SK-N-SH (cell line): ENCODE measurements at regions not wholly inside any gene's neighbourhood (a gene's known extent, or its start where the extent isn't known, plus 50 kb on each side); places are given as distances from the start of the nearest gene placed in this dataset.

Experiments
- CTCF ChIA-PET: fragments of 300-600, 350-600 bp; formaldehyde crosslinking; extraction: SDS; loops from one replicate; lab custom pipeline; 2021; lab: Yijun Ruan, JAX
- POLR2A ChIA-PET: fragments of 350-600 bp; sonication (Branson Sonifier 250); formaldehyde crosslinking; extraction: SDS; loops from one replicate; lab custom pipeline; 2020; ENCODE audit warnings: antibody characterized with exemption, inconsistent platforms; lab: Yijun Ruan, JAX
- DNase-seq: peaks from one replicate; pipeline ENCODE4 v3.0.0; 2012
- H2AFZ ChIP-seq: fragments of 200-600 bp; sonication (generic); 2 replicates; pipeline ENCODE4 v1.8.1; 2016; ENCODE audit warnings: antibody characterized with exemption, mild to moderate bottlenecking, low read depth
- H3F3A ChIP-seq: fragments of 200-600 bp; sonication (generic); replicated peaks from 2 replicates; pipeline ENCODE3; 2016; ENCODE audit warnings: antibody characterized with exemption, mild to moderate bottlenecking; ENCODE audit not compliant: insufficient read depth
- H3K27ac ChIP-seq, 2 experiments: fragments of 200-500 bp in 1 of 2; fragments of 200-600 bp in 1 of 2; sonication (Bioruptor generic) in 1 of 2; sonication (generic), shearing (Covaris generic) in 1 of 2; 2 replicates each; pipeline versions ENCODE4 v1.5.1 to v1.6.1; 2014 to 2016; ENCODE audit warnings: low read depth in 2 of 2, inconsistent platforms in 1 of 2, low read length in 1 of 2, mild to moderate bottlenecking in 1 of 2, mixed read lengths in 1 of 2
- H3K27me3 ChIP-seq: fragments of 200-600 bp; sonication (generic), shearing (Covaris generic); 2 replicates; pipeline ENCODE4 v1.6.1; 2016; ENCODE audit warnings: mixed run types; ENCODE audit not compliant: insufficient read depth
- H3K36me3 ChIP-seq, 2 experiments: fragments of 200-500 bp in 1 of 2; fragments of 200-600 bp in 1 of 2; sonication (Bioruptor generic) in 1 of 2; sonication (generic) in 1 of 2; replicated peaks in 1 of 2; 2 replicates each; pipeline versions ENCODE3 to v1.5.1; 2014 to 2016; ENCODE audit warnings: low read length in 1 of 2, mild to moderate bottlenecking in 1 of 2; ENCODE audit not compliant: insufficient read depth in 2 of 2, control insufficient read depth in 1 of 2
- H3K4me1 ChIP-seq, 2 experiments: fragments of 200-500 bp in 1 of 2; fragments of 200-600 bp in 1 of 2; sonication (Bioruptor generic) in 1 of 2; sonication (generic), shearing (Covaris generic) in 1 of 2; 2 replicates each; pipeline versions ENCODE4 v1.5.1 to v1.6.1; 2014 to 2016; ENCODE audit warnings: low read depth in 1 of 2, low read length in 1 of 2, mixed run types in 1 of 2; ENCODE audit not compliant: insufficient read depth in 2 of 2, control insufficient read depth in 1 of 2
- H3K4me2 ChIP-seq: fragments of 200-600 bp; sonication (generic), shearing (Covaris generic); 2 replicates; pipeline ENCODE4 v1.6.1; 2017; ENCODE audit warnings: mixed run types
- H3K4me3 ChIP-seq, 2 experiments: fragments of 200-500 bp in 1 of 2; fragments of 200-600 bp in 1 of 2; sonication (Bioruptor generic) in 1 of 2; sonication (generic), shearing (Covaris generic) in 1 of 2; 2 replicates each; pipeline versions ENCODE4 v1.5.1 to v1.8.1; 2014 to 2016; ENCODE audit warnings: low read depth in 2 of 2, inconsistent platforms in 1 of 2, low read length in 1 of 2, mild to moderate bottlenecking in 1 of 2, mixed read lengths in 1 of 2, moderate library complexity in 1 of 2
- H3K79me2 ChIP-seq: fragments of 200-600 bp; sonication (generic); 2 replicates; pipeline ENCODE4 v1.8.1; 2017; ENCODE audit warnings: mild to moderate bottlenecking; ENCODE audit not compliant: insufficient read depth
- H3K9ac ChIP-seq: fragments of 200-600 bp; sonication (generic); 2 replicates; pipeline ENCODE4 v1.6.1; 2017; ENCODE audit warnings: mixed run types
- H3K9me2 ChIP-seq: fragments of 200-600 bp; sonication (generic); 2 replicates; pipeline ENCODE4 v1.6.1; 2017; ENCODE audit warnings: mixed run types
- H3K9me3 ChIP-seq: fragments of 200-600 bp; sonication (generic); 2 replicates; pipeline ENCODE4 v1.6.1; 2017; ENCODE audit warnings: mixed run types, mild to moderate bottlenecking, moderate library complexity
- H4K20me1 ChIP-seq: fragments of 200-600 bp; sonication (generic); 2 replicates; pipeline ENCODE4 v1.6.1; 2017; ENCODE audit warnings: mild to moderate bottlenecking, mixed run types; ENCODE audit not compliant: insufficient read depth
- EP300 ChIP-seq, 2 experiments: IDR thresholded peaks; 2 replicates each; pipeline versions ENCODE4 v1.4.0 to v1.6.1; 2012; ENCODE audit warnings: borderline replicate concordance in 1 of 2, low read depth in 1 of 2, low read length in 1 of 2
- EZH2phosphoT487 ChIP-seq: fragments of 200-600 bp; sonication (generic); IDR thresholded peaks from 2 replicates; pipeline ENCODE4 v1.6.1; 2017; ENCODE audit warnings: low read depth, mixed run types, mild to moderate bottlenecking, antibody characterized with exemption, moderate library complexity, borderline replicate concordance
- FOSL2 ChIP-seq: IDR thresholded peaks from 2 replicates; pipeline ENCODE4 v1.4.0; 2012; ENCODE audit warnings: low read depth, mild to moderate bottlenecking, moderate library complexity, borderline replicate concordance
- MEF2A ChIP-seq: IDR thresholded peaks from 2 replicates; pipeline ENCODE4 v1.4.0; 2012; ENCODE audit warnings: low read depth, borderline replicate concordance
- NFIC ChIP-seq: IDR thresholded peaks from 2 replicates; pipeline ENCODE4 v1.4.0; 2012; ENCODE audit warnings: borderline replicate concordance
- RCOR1 ChIP-seq: fragments of 150-350 bp; IDR thresholded peaks from 2 replicates; pipeline ENCODE4 v1.6.1; 2017; ENCODE audit warnings: antibody characterized with exemption, low read length
- REST ChIP-seq: IDR thresholded peaks from 2 replicates; pipeline ENCODE4 v1.6.1; 2012; ENCODE audit warnings: mild to moderate bottlenecking, low read depth, low read length, moderate library complexity
- RXRA ChIP-seq: IDR thresholded peaks from 2 replicates; pipeline ENCODE4 v1.4.0; 2012; ENCODE audit warnings: low read depth, mild to moderate bottlenecking, borderline replicate concordance
- TAF1 ChIP-seq: IDR thresholded peaks from 2 replicates; pipeline ENCODE4 v1.6.1; 2012; ENCODE audit warnings: low read depth, mild to moderate bottlenecking, low read length, moderate library complexity, borderline replicate concordance
- TEAD4 ChIP-seq: IDR thresholded peaks from 2 replicates; pipeline ENCODE4 v1.4.0; 2012; ENCODE audit warnings: mild to moderate bottlenecking, borderline replicate concordance; ENCODE audit not compliant: insufficient read depth
- YY1 ChIP-seq: IDR thresholded peaks from 2 replicates; pipeline ENCODE4 v1.4.0; 2012; ENCODE audit warnings: low read depth, mild to moderate bottlenecking
- ZBTB33 ChIP-seq: IDR thresholded peaks from 2 replicates; pipeline ENCODE4 v1.4.0; 2012; ENCODE audit warnings: low read depth, borderline replicate concordance
- TF ChIP-seq, protein P1 (sequence below): fragments of 150-350 bp; IDR thresholded peaks from 2 replicates; pipeline ENCODE4 v1.6.1; 2017; ENCODE audit warnings: antibody characterized with exemption, low read length, low read depth, borderline replicate concordance
- TF ChIP-seq, protein P2 (sequence below): IDR thresholded peaks from 2 replicates; pipeline ENCODE4 v1.4.0; 2012; ENCODE audit warnings: low read depth, borderline replicate concordance

DNA sequence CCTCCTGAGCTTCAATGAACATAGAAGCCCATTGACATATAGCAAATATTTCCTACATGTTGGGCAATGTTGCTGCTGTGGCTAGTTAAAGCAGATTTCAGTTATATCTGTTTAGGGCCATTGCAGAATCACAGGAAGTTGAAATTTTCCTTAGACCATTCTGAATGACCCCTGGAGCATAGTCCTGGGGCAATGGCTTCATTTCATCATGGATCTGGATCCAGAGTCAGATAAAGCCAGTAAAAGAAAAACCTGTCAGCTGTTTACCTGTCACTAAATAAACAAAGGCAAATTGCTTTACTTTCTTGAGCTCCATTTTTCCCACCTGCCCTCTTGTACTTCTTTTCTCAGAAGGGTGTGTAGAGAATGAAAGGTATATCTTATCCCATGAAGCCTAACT lies 494.0 kb upstream of the MAP3K7 start:
- H3K9me2 ChIP-seq, result no peaks in the 10 kb centered on the region
- H3K27ac ChIP-seq, result no peak overlapping the region
- no peaks in the 10 kb centered on the region for H3F3A ChIP-seq
- CTCF ChIA-PET, result interaction anchor here (0.6 to 2.2 kb wide), 25 partner anchors 9 to 1730 kb away, joined by 3 to 12 read pairs (median 3); no protein-coding TSS in a partner anchor
- no peaks in the 10 kb centered on the region for H3K36me3 ChIP-seq
- no peak overlapping the region for H3K9ac ChIP-seq
- H4K20me1 ChIP-seq, result no peaks in the 10 kb centered on the region
- DNase-seq, result no peak
- H3K27me3 ChIP-seq, result no peaks in the 10 kb centered on the region; the same call in 1 of the 2 replicates
- H3K4me3 ChIP-seq, result no peak overlapping the region
- TF ChIP-seq TAF1, result no peak
- no peak for TF ChIP-seq YY1
- no peak for TF ChIP-seq FOSL2
- TF ChIP-seq RCOR1, result no peak
- TF ChIP-seq REST, result no peak
- TF ChIP-seq TEAD4, result no peak
- TF ChIP-seq EZH2phosphoT487, result no peak
- TF ChIP-seq, protein P1, sequence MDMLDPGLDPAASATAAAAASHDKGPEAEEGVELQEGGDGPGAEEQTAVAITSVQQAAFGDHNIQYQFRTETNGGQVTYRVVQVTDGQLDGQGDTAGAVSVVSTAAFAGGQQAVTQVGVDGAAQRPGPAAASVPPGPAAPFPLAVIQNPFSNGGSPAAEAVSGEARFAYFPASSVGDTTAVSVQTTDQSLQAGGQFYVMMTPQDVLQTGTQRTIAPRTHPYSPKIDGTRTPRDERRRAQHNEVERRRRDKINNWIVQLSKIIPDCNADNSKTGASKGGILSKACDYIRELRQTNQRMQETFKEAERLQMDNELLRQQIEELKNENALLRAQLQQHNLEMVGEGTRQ, result no peak
- TF ChIP-seq NFIC, result no peak
- TF ChIP-seq MEF2A, result no peak
- TF ChIP-seq, protein P2, sequence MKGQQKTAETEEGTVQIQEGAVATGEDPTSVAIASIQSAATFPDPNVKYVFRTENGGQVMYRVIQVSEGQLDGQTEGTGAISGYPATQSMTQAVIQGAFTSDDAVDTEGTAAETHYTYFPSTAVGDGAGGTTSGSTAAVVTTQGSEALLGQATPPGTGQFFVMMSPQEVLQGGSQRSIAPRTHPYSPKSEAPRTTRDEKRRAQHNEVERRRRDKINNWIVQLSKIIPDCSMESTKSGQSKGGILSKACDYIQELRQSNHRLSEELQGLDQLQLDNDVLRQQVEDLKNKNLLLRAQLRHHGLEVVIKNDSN, result no peak
- no peak for TF ChIP-seq RXRA
- no peak for TF ChIP-seq ZBTB33
- no peak for TF ChIP-seq EP300 (IDR thresholded peaks at IDR 0.05; ENCODE audit: borderline replicate concordance in 1 of 2, low read depth in 1 of 2, low read length in 1 of 2)
- H2AFZ ChIP-seq, result no peak overlapping the region
- H3K79me2 ChIP-seq, result no peaks in the 10 kb centered on the region
- POLR2A ChIA-PET, result no interaction called here
- no peak overlapping the region for H3K4me2 ChIP-seq
- H3K9me3 ChIP-seq, result no peaks in the 10 kb centered on the region
- H3K4me1 ChIP-seq, result no peaks in the 10 kb centered on the region; a peak in 1 of 4 replicates
